Right renal pelvis (tissue), 4 donors: ENCODE measurements at regions not wholly inside any gene's neighbourhood (a gene's known extent, or its start where the extent isn't known, plus 50 kb on each side); places are given as distances from the start of the nearest gene placed in this dataset.
"Not testable (repeated sequence)": the region's sequence is repeated elsewhere in the genome, so short reads cannot be mapped to it uniquely, and the experiment has no call there.

Source experiments
- DNase-seq, 4 donors: peaks; one replicate each; pipeline ENCODE4 v3.0.0-alpha.2; 2013; ENCODE audit warnings: low read depth in 4 of 4, low spot score in 3 of 4, missing footprints in 1 of 4

DNA sequence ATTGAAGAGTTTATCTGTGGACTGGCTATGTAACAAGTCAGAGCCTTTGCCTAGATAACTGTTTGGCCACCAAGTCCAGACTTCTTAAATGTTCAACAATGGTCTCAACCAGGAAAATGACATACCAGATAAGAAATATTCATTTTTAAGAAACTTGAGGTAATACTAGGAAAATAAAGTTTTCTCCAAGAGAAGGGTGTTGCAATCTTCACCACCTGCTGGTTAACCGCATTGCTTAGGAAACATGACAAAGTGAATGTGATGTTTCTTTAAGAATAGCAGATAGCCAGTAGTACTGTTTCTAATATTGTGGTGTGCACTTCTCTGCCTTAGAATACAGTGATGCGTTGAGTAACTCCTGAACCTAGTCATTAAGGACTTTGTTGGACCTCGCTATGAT, 321.5 kb upstream of the CADM2 start:
- DNase-seq: no peak

DNA sequence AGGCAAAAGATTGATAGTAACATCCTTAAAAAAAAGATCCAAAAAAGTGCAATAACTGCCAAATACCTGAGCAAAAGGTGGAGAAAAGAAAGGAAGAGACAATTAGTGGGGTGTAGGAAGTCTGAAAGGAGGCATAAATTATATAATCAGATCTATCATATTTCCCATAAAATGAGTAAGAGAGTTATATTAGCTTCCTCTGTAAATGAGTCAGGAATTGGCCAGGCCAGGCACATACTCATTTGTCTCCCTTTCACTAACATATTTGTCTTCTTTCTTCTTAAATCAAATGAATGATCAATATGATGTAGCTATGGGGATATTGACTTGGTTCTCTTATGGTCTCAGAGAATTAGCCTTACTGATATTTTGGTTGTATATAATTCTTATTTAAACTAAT, 292.3 kb upstream of the CADM2 start:
- no peak for DNase-seq

DNA sequence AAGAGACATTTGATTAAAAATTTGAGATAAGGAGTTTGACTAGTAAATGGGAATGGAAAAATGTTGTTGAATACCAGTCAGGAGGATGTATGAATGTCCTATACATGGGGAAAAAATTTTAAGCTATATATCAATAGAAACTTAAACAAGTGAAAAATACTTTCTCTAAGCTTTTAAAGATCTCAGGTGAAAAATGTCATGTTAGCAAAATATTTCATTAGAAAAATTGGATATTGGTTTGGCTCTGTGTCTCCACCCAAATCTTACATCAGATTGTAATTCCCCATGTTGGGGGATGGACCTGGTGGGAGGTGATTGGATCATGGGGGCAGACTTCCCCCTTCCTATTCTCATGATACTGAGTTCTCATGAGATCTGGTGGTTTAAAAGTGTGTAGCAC, 279.6 kb upstream of the CADM2 start:
- no peak for DNase-seq

DNA sequence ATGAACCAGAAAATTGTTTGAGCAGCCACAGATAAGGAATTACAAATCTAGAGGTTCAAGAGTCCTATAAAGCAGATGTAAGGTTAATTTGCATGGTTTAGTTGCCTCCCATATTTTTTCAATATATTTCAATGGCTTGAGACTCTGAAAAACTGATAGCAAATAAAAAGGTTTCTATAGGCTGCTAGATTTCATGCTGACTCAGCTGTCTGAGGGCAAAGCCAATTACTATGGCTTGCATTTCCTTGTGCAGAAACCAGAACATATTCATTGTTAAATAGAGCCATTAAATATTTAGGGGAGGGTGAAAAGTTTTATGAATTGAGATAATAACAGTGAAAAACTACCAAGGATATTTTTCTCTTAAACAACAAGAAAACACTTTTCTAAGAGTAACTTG, 278.1 kb upstream of the CADM2 start:
- no peak for DNase-seq

DNA sequence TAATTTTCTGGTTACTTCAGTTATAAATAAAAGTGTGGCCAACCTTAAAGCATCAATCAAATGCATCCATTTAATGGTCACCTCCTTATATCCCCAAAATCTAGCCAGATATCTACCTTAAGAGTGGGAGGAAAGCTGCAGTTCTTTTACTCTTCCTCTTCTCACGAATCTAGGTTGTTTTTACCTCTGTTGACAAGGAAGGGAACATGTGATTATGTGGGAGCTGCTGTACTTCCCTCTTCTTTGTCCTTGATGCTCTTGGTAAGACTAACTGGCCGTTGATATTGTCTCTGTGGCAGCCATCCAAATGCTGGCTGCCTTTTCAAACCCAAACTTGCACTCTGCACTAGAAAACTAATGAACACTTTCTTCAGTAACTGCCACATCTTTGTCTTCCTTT, 275.3 kb upstream of the CADM2 start:
- no peak for DNase-seq

DNA sequence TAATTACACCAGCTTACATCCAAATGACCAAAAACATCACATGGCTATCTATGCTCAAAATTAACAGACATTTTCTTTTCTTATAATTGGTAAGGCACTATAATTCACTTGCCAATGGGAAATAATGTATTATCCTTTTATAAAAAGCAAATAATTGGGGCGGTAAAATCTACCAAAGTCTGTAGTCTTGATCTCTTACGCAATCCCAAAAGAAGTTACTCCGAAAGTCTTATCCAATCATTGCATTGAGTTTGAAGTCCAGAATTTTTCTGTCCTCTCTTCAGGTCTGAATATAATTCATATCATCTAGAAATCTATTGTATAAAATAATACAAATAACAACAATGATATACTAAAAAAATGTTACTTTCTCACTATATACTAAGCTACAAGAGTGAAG, 273.3 kb upstream of the CADM2 start:
- DNase-seq: no peak

DNA sequence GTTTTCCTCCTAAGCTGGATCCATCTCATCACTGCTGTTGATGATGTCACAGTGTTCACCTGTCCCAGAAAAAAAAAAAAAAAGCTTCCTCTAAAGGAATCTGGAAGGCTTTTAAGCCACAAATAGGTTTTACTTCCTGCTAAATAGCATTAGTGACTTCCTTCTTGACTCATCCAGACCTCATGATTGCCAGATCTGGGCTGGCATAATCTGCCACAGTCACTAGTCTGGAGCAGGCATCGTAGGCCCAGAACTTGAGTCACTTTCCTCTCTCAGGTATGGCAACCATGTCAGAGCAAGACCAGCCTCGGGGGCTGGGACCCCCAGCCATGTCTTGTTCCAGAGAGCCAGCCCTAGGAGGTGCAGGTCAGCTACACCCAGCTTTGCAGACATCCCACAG, 266.5 kb upstream of the CADM2 start:
- DNase-seq: no peak

DNA sequence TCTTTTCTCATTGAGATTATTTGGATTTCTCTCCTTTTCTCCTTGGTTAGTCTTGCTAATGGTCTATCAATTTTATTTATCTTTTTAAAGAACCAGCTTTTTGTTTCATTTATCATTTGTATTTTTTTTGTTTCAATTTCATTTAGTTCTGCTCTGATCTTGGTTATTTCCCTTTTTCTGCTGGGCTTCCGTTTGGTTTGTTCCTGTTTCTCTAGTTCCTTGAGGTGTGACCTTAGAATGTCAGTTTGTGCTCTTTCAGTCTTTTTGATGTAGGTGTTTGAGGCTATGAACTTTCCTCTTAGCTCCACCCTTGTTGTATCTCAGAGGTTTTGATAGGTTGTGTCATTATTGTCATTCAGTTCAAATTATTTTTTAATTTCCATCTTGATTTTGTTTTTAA, 248.5 kb upstream of the CADM2 start:
- DNase-seq: not testable (repeated sequence)

DNA sequence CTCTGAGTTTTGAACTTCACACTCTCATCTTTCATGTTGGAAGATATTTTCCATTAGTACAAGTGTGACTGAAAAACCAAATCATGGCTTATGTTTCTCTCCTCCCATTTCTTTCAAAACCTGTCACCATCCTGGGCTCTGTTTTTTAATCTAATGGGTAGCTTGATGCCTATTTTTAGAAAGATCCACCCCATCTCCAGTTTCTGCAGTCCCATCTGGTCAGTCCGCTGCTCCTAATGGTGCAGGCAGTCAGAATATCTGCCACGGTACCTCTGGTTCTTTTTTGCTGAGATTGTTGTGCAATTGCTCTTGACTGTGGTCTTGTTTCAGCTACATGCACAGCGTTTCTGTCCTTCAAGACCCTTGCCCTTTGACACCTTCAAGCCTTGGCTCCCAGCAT, 240.9 kb upstream of the CADM2 start:
- DNase-seq: no peak

DNA sequence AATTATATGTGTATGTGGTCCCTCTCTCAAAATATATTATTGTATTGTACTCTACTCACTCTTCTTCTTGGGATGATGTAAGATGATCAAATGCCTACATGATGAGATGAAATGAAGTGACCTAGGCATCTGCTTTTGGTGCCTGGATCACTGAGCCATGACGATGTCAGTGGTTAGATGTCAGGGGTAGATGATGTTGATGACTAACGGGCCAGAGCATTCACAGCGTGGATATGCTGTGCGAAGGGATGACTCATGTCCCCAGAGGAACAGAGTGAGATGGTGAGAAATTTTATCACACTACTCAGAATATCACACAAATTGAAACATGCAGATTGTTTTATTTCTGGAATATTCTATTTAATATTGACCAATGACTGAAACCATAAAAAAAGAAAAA, 233.9 kb upstream of the CADM2 start:
- no peak for DNase-seq

DNA sequence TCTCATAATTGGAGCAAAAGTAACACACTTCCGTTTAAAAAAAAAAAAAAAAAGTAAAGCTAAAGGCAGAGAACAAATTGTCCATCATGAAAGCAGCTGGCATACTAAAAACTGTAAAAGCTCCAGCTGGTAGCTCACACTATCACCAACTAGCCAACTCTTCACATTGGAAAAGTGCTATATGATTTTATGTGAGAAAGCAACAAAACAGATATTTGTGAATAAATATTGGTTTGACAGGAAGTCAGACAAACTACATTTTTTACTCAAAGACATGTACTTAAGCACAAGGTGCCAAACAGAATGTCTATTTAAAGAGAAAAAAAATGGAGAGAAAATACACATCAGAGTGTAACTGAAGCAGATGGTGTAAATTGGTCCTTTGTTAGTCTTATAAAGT, 231.2 kb upstream of the CADM2 start:
- DNase-seq: no peak

DNA sequence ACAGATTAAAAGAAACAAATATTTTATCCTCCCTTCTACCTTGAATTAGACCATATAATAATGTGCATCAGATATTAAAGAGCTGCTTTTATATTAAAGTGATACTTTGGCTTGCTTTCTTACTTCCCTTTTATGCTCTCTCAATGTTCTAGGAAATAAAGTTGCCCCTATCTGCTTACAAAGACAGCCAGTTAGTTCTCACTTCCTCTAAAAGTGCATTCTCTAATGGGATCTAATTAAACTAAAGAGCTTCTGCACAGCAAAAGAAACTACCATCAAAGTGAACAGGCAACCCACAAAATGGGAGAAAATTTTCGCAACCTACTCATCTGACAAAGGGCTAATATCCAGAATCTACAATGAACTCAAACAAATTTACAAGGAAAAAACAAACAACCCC, 224.1 kb upstream of the CADM2 start:
- not testable (repeated sequence) for DNase-seq

DNA sequence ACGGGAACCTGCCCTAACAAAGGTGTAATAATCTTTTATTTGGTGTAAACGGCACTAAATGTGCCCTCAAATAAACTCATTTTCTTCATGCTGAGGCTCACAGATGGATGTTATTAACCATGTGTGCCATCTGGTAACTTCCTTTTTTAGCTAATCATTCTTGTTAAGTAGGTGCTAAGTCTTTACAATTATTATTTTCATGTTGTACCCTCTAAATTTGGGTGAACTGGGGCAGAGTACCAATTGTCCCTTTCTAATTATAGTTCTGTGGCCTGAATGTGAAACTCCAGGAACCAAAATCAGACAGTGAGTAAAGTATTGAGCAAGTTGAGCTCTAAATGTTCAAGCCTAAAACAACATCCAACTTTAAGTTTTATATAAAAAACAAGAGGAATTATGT, 220.7 kb upstream of the CADM2 start:
- no peak for DNase-seq

DNA sequence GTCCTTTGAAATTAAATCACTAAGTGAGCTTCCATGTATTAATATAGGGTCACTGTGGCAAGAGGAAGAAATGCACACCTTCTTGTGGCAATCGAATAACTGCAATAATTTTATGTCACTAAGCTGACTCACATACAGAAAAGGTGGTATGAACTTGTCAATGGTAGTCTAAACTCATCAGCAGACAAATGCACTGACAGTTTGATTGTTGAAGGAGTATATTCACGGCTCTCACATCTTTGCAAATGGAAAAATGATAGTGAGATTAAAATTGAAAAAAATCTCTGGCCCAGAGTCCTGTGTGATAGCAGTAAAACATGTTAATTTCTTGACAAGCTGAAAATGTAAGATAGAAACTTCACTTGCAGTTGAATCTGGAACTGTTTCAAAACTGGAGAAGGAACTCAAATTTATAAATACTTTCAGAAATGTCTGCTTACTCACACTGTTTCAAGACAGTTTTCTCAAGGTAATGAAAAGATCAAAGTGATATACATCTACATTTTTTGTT, 215.8 kb upstream of the CADM2 start:
- DNase-seq: no peak

DNA sequence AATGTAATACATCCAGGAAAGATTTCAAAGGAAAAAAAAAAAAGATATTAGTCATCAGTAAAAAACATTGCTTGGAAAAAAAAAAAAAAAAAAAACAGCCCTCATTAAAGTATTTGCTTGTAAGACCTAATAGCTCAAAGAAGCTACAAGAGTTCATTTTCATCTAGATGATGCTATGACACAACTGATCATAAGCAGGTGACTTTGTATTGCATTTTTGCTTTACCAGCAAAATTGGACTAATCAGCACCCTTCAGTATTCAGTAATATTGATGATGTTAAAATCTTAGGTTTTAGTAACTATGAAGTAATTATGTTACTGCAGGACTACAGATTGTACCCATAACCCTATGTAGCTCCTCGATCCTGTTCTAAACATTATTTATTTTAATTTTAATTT, 214.7 kb upstream of the CADM2 start:
- DNase-seq: no peak

DNA sequence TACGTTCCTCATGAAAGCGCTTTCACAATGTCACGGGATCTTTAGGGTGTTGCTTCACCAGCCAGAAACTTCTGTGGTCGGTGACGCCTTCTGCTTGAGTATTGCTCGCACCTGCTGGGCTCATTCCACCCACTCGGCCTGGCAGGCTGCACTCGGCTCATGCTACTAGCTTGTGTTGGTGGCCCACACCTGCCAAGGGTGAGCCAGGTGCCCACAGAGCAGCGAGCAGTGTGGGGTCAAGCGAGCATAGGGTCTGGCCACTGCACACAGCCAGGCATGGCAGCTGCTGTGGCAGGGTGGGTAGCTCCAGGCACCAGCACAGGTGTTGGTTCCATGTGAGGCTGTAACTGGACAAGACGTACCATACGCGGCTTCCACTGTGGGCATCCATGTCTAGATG, 202.9 kb upstream of the CADM2 start:
- DNase-seq: no peak

DNA sequence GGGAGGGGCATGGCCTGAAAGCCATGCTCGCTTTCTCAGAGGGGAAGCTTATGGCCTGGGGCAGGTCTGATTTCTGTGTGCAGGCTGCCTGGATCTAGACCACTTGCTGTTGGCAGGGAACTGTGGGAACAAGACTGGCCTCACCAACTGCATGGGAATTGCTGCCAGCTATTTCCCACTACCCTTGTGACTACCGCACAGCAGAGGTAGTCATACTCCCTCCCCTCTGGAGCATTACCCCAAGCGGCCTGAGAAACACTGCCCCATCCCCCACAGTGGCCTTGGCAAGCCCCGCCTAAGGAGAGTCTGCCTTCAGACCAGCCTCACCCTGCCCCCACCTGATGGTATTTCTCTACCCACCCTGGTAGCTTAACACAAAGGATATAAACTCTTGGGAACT, 199.4 kb upstream of the CADM2 start:
- no peak for DNase-seq

DNA sequence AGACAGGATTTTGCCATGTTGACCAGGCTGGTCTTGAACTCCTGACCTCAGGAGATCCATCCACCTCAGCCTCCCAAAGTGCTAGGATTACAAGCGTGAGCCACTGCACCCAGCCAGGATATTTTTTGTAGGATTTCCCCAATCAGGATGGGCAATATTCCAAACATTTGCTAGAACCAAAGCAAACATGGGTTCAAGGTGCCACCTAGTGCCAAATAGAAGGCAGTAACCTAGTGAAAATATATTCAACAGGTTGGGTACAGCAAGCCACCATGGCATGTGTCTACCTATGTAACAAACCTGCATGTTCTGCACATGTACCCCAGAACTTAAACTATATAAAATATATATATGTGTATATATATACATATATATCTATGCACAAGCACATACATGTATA, 185.9 kb upstream of the CADM2 start:
- no peak for DNase-seq

DNA sequence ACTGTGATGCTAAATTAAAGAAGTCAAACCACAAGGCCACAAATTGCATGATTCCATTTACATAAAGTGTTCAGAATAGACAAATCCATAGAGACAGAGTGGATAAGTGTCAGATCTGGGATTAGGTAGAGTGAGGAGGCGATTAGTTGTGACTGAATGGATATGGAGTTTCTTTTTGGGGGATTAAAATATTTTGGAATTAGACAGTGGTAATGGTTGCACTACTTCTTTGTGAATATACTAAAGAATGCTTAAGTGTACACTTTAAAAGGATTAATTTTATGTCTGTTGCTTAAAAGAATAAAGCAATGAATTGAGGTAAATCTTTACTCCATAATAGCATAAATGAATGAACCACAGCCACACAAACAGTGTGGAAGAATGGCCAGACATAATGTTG, 175.5 kb upstream of the CADM2 start:
- no peak for DNase-seq

DNA sequence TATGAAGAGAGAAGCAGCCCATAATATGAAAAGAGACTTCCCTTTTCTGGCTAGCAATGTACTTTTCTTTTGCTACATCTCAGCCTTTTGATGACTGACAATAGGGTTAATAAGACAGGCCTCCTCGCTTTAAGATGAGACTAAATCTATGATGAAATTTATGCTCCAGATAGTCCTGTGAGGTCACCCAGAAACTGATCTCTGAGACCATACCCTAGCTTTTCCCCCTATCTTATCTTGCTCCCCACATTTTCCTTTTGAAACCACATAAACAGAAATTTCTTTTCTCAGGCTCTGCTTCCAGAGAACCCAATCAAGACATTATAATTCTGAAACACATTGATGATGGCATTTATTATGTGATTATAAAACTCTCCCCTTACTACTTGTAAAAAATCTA, 168.8 kb upstream of the CADM2 start:
- no peak for DNase-seq

DNA sequence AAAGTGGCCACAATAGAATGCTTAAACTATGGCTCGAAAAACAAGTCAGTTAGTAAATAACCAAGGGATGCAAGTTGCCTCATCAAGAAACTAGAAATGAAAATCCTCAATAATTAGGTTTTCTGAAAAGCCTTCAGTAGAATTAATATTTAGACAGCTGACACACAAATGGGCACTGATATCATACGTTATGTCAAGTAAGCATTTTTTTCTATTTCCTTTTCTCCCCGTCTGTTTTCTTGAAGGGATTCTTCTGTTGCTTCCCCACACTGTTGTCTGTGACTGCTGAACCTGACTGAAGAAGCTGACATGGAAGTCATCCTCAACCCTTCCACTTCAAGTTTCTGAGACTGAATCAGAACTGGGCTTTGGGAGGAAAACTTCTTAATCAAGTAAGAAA, 151.8 kb upstream of the CADM2 start:
- no peak for DNase-seq

DNA sequence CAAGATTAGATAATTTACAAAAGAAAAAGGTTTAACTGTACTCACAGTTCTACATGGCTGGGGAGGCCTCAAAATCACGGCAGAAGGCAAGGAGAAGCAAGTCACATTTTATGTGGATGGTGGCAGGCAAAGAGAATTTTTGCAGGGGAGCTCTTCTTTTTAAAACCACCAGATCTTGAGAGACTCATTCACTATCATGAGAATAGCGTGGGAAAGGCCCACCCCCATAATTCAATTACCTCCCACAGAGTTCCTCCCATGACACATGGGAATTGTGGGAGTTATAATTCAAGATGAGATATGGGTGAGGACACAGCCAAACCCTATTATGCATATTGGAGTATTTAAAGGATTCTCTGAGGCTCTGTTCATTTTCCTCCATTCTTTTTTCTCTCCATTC, 138.7 kb upstream of the CADM2 start:
- DNase-seq: no peak

DNA sequence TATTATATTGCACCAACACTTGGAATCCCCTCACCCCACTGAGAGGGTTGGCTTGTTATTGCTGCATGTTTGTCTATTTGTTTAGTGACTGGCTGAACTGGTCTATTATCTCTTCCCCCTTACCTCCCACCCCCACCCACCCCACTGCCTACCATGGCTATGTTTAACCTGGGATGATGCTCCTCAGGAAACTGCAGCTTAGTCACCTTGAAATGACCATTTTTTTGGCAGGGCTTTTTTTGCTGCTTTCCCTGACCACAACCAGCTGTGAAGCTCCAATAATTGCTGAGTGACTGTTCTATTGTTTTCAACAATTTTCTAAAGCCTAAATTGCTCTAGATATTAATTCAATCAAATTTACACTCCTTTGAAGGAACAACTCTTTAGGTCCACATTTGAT, 137.9 kb upstream of the CADM2 start:
- DNase-seq: no peak

DNA sequence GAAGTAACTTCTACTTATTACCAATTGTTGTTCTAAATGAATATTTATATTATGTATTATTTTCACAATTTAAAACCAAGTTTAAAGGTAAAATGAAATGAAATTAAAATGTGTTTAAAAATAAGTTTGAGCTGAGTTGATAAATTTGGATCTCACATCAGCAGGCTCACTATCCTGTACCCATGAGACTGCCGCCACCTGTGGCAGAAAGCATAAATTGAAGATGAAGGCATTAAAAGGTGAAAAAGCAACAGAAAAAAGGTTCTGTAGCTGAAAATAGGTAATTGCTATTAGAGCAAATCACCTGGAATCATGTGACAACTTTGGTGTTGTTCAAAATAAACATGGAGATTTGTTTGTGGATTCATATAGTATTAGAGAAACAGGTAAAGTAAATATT, 133.0 kb upstream of the CADM2 start:
- DNase-seq: no peak
